ENCODE measurements at regions not wholly inside any gene's neighbourhood (a gene's known extent, or its start where the extent isn't known, plus 50 kb on each side); places are given as distances from the start of the nearest gene placed in this dataset.

DNA sequence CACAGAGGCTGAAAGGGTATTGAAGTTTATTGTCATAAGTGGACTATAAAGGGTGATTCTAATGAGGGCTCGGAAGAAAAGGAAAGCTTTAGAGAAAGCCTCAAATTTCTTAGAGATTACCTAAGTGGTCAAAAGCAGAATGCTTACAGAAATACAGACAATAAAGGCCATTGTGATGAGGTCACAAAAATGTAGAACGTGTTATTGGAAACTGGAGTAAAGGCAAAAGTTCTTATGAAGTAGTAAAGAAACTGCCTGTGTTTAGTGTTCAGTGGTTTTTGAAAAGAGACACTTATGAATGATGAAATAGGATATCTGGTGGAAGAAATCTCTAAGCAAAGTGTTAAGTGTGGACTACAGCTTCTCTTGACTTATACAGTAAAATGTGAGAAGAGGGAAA is 726.9 kb downstream of the DNAH5 start:
- TF ChIP-seq, protein P1, sequence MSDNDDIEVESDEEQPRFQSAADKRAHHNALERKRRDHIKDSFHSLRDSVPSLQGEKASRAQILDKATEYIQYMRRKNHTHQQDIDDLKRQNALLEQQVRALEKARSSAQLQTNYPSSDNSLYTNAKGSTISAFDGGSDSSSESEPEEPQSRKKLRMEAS (IDR thresholded peaks at IDR 0.05): no peak
- TF ChIP-seq FOSL1 (IDR thresholded peaks at IDR 0.05; ENCODE audit: low read depth) (no peak), EGR1 (IDR thresholded peaks at IDR 0.05; ENCODE audit: low read depth) (no peak), ZNF274 (IDR thresholded peaks at IDR 0.05; ENCODE audit: low read depth, low read length) (no peak), EZH2phosphoT487 (IDR thresholded peaks at IDR 0.05; ENCODE audit: borderline replicate concordance) (no peak)
- BruUV-seq (replicated peaks): no TSS peak
- intact Hi-C loops (cut with micrococcal nuclease): no loop called here
- H2AFZ ChIP-seq (ENCODE audit: low read depth, low read length, poor library complexity, severe bottlenecking): no peak overlapping the region
- peaks cover 14 to 16% of the 10 kb centered on the region in 2 experiments; a peak in 2 of 4 replicates for H3K9me3 ChIP-seq (ENCODE audit: control insufficient read depth in 1 of 2, insufficient read depth in 1 of 2, low read depth in 1 of 2, low read length in 2 of 2)
- H3K4me1 ChIP-seq (ENCODE audit: control insufficient read depth in 1 of 2, insufficient read depth in 2 of 2, low read length in 2 of 2): no peaks in the 10 kb centered on the region
- RAD21 ChIA-PET (ENCODE audit: low non-redundant PET in 1 of 2, low total read pairs in 2 of 2, uncharacterized antibody in 2 of 2, unreplicated experiment in 2 of 2): no interaction called here
- H3K4me2 ChIP-seq (ENCODE audit: low read length): no peak overlapping the region
- no peak overlapping the region for H3K27ac ChIP-seq (ENCODE audit: low read depth, low read length)
- H3K9me2 ChIP-seq (ENCODE audit: insufficient read depth): no peaks in the 10 kb centered on the region
- H3K79me2 ChIP-seq (ENCODE audit: insufficient read depth, low read length): no peaks in the 10 kb centered on the region
- no peaks in the 10 kb centered on the region for H3K27me3 ChIP-seq (ENCODE audit: insufficient read depth, low read length)
- no peak for DNase-seq (ENCODE audit: low read depth, low spot score)
- H4K20me1 ChIP-seq (ENCODE audit: insufficient read depth): no peaks in the 10 kb centered on the region
- CTCF ChIA-PET: no interaction called here
- no peak overlapping the region for H3K9ac ChIP-seq (ENCODE audit: low read length)
- H3K4me3 ChIP-seq (replicated peaks in 1 of 2; ENCODE audit: low read depth in 1 of 2, low read length in 2 of 2): no peak overlapping the region
- H3K36me3 ChIP-seq (ENCODE audit: control insufficient read depth in 1 of 2, insufficient read depth in 2 of 2, low read length in 2 of 2): no peaks in the 10 kb centered on the region
- POLR2A ChIA-PET: no interaction called here
- ATAC-seq: no peak

DNA sequence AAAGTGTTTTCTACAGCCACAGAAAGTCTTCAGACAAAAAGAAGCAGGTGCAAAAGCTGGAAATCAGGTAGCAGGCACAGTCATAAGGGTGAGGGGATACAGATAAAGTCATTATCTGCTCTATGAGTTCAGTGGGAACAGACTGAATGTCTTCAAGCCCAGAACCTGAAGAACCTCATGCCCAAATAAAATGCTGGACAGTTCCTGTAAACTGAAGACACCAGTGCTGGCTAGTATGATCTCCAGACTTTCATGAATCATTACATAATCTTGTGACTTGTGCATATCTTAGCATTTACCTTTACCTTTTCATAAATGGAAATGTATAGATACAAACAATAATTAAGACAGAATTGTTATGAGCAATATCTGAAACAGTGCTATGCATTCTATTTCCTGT is 728.7 kb downstream of the DNAH5 start:
- Histone ChIP-seq H3K27ac (ENCODE audit: low read depth, low read length) (no peak overlapping the region), H3K9me3 (ENCODE audit: control insufficient read depth in 1 of 2, insufficient read depth in 1 of 2, low read depth in 1 of 2, low read length in 2 of 2) (peaks cover 13 to 21% of the 10 kb centered on the region in 2 experiments; a peak in 2 of 4 replicates), H3K9ac (ENCODE audit: low read length) (no peak overlapping the region), H4K20me1 (ENCODE audit: insufficient read depth) (no peaks in the 10 kb centered on the region), H3K27me3 (ENCODE audit: insufficient read depth, low read length) (no peaks in the 10 kb centered on the region), H3K9me2 (ENCODE audit: insufficient read depth) (no peaks in the 10 kb centered on the region), H3K79me2 (ENCODE audit: insufficient read depth, low read length) (no peaks in the 10 kb centered on the region), H3K4me1 (ENCODE audit: control insufficient read depth in 1 of 2, insufficient read depth in 2 of 2, low read length in 2 of 2) (no peaks in the 10 kb centered on the region), H3K36me3 (ENCODE audit: control insufficient read depth in 1 of 2, insufficient read depth in 2 of 2, low read length in 2 of 2) (no peaks in the 10 kb centered on the region), H3K4me2 (ENCODE audit: low read length) (no peak overlapping the region), H3K4me3 (replicated peaks in 1 of 2; ENCODE audit: low read depth in 1 of 2, low read length in 2 of 2) (no peak overlapping the region), H2AFZ (ENCODE audit: low read depth, low read length, poor library complexity, severe bottlenecking) (no peak overlapping the region)
- CTCF ChIA-PET: no interaction called here
- TF ChIP-seq CTCF (IDR thresholded peaks at IDR 0.05 in 2 of 3, conservative IDR thresholded peaks at IDR 0.05 in 1 of 3; ENCODE audit: borderline replicate concordance in 1 of 3, insufficient read depth in 1 of 3, low read depth in 2 of 3, low read length in 2 of 3) (no peak), POLR2AphosphoS5 (IDR thresholded peaks at IDR 0.05; ENCODE audit: low read depth, low read length) (no peak), EGR1 (IDR thresholded peaks at IDR 0.05; ENCODE audit: low read depth) (no peak), SRF (IDR thresholded peaks at IDR 0.05; ENCODE audit: low read depth) (no peak), REST (IDR thresholded peaks at IDR 0.05; ENCODE audit: low read depth) (no peak), JUND (IDR thresholded peaks at IDR 0.05) (no peak), ZNF274 (IDR thresholded peaks at IDR 0.05; ENCODE audit: low read depth, low read length) (no peak), EZH2phosphoT487 (IDR thresholded peaks at IDR 0.05; ENCODE audit: borderline replicate concordance) (no peak), TCF7L2 (IDR thresholded peaks at IDR 0.05; ENCODE audit: borderline replicate concordance, extremely low read depth, insufficient read depth, insufficient read length) (no peak), SIN3A (IDR thresholded peaks at IDR 0.05; ENCODE audit: low read depth) (no peak), ZFX (IDR thresholded peaks at IDR 0.05) (no peak), ATF3 (IDR thresholded peaks at IDR 0.05) (no peak), YY1 (IDR thresholded peaks at IDR 0.05; ENCODE audit: extremely low read depth, insufficient replicate concordance, low read depth, low read length) (no peak)
- TF ChIP-seq, protein P1 (IDR thresholded peaks at IDR 0.05): no peak
- BruUV-seq (replicated peaks): no TSS peak
- POLR2A ChIA-PET: no interaction called here
- RAD21 ChIA-PET (ENCODE audit: low non-redundant PET in 1 of 2, low total read pairs in 2 of 2, uncharacterized antibody in 2 of 2, unreplicated experiment in 2 of 2): no interaction called here
- intact Hi-C loops (cut with micrococcal nuclease): no loop called here
- ATAC-seq (no peak), DNase-seq (ENCODE audit: low read depth, low spot score) (no peak)

All from HCT116 (cell line).